ENCODE measurements at regions not wholly inside any gene's neighbourhood (a gene's known extent, or its start where the extent isn't known, plus 50 kb on each side); places are given as distances from the start of the nearest gene placed in this dataset.

DNA sequence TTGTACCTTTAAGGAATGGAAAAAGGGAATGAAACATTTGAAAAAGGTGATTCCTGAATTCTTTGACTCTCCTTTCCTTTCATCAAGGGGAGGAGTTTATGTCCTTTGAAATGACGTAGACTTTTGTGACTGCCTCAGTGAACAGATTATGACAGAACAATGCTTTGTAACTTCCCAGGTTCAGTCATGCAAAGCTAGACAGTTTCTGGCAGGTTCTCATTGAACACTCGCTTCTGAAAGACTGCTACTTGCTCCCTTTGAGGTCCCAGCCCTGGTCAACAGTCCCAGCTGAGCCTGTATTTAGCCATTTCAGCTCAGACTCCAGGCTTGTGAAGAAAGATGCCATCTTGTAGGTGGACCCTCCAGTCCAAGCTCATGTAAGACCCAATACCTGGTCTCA, 1178.9 kb downstream of the BCL11B start:
- H3K27me3 ChIP-seq = peaks cover 0 to 4% of the 10 kb centered on the region in 2 donors
- H3K27ac ChIP-seq = no peak overlapping the region
- H3K9me3 ChIP-seq = no peaks in the 10 kb centered on the region
- H3K4me1 ChIP-seq = no peaks in the 10 kb centered on the region
- DNase-seq = no peak
- no peak overlapping the region for H3K4me3 ChIP-seq
- TF ChIP-seq, protein P1, sequence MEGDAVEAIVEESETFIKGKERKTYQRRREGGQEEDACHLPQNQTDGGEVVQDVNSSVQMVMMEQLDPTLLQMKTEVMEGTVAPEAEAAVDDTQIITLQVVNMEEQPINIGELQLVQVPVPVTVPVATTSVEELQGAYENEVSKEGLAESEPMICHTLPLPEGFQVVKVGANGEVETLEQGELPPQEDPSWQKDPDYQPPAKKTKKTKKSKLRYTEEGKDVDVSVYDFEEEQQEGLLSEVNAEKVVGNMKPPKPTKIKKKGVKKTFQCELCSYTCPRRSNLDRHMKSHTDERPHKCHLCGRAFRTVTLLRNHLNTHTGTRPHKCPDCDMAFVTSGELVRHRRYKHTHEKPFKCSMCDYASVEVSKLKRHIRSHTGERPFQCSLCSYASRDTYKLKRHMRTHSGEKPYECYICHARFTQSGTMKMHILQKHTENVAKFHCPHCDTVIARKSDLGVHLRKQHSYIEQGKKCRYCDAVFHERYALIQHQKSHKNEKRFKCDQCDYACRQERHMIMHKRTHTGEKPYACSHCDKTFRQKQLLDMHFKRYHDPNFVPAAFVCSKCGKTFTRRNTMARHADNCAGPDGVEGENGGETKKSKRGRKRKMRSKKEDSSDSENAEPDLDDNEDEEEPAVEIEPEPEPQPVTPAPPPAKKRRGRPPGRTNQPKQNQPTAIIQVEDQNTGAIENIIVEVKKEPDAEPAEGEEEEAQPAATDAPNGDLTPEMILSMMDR (IDR thresholded peaks at IDR 0.05) = no peak
- no peaks in the 10 kb centered on the region for H3K36me3 ChIP-seq
- intact Hi-C loops (cut with DNase I; ENCODE audit: low total_unique reads) = no loop called here

DNA sequence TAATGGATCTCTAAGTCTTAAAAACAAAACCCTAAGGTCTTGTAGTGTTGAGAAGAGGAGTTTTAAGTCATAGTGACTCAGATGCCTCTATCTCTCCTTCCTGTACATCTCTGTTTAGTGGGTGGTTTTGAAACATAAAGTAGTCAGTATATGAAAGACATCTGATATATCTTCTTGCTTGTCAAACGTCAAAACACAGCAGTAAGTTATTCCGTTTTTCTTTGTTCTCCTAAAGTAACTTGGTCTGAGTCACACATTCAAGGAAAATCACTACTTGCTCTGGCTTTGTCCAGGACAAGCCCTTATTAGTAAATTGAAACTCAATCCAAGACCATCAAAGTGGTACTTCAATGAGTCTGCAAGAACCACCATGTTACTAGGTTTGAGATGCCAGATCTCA, 1172.5 kb downstream of the BCL11B start:
- Histone ChIP-seq H3K27ac (no peak overlapping the region), H3K9me3 (no peaks in the 10 kb centered on the region), H3K27me3 (no peaks in the 10 kb centered on the region), H3K4me3 (no peak overlapping the region), H3K4me1 (no peaks in the 10 kb centered on the region), H3K36me3 (no peaks in the 10 kb centered on the region)
- DNase-seq = no peak
- intact Hi-C loops (cut with DNase I; ENCODE audit: low total_unique reads) = no loop called here
- TF ChIP-seq, protein P1 (IDR thresholded peaks at IDR 0.05) = no peak

DNA sequence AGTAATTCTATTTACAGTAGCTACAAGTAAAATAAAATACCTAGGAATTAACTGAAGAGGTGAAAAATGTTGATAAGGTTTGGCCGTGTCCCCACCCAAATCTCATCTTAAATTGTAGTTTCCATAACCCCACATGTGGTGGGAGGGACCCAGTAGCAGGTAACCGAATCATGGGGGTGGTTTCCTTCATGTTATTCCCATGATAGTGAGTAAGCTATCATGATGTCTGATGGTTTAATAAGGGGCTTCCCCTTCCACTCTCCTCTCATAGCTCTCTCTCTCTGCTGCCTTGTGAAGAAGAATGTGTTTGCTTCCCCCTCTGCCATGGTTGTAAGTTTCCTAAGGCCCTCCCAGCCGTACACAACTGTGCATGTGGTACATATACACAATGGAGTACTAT, 1170.7 kb downstream of the BCL11B start:
- H3K27me3 ChIP-seq = no peaks in the 10 kb centered on the region

DNA sequence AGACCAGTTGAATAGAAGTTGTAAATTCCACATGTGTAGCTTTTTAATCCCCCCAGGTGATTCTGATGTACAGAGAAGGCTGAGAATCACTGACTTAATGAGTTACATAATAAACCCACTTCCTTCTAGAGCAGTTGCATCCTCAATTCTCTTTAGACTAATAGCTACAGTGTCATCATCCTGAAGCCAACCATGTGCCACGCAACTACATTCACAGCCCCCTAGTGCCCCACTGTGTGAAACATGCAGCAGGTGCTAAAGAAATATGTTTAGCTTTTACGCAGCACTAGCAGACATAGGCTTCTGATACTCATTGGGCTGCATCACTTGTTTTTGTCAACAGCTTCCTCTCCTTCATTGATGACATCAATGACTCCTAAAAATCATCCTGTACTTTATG, 1168.3 kb downstream of the BCL11B start:
- intact Hi-C loops (cut with DNase I; ENCODE audit: low total_unique reads) = no loop called here
- Histone ChIP-seq H3K9me3 (no peaks in the 10 kb centered on the region), H3K27me3 (no peaks in the 10 kb centered on the region), H3K4me3 (no peak overlapping the region), H3K4me1 (no peaks in the 10 kb centered on the region), H3K27ac (no peak overlapping the region), H3K36me3 (no peaks in the 10 kb centered on the region)
- DNase-seq = no peak
- TF ChIP-seq, protein P1 (IDR thresholded peaks at IDR 0.05) = no peak

More for the DNA sequence above, 1170.7 kb downstream of the BCL11B start:
- Histone ChIP-seq H3K4me1 (no peaks in the 10 kb centered on the region), H3K4me3 (no peak overlapping the region), H3K27ac (no peak overlapping the region), H3K9me3 (no peaks in the 10 kb centered on the region), H3K36me3 (no peaks in the 10 kb centered on the region)
- intact Hi-C loops (cut with DNase I; ENCODE audit: low total_unique reads) = no loop called here
- no peak for DNase-seq
- TF ChIP-seq, protein P1 (IDR thresholded peaks at IDR 0.05) = no peak

DNA sequence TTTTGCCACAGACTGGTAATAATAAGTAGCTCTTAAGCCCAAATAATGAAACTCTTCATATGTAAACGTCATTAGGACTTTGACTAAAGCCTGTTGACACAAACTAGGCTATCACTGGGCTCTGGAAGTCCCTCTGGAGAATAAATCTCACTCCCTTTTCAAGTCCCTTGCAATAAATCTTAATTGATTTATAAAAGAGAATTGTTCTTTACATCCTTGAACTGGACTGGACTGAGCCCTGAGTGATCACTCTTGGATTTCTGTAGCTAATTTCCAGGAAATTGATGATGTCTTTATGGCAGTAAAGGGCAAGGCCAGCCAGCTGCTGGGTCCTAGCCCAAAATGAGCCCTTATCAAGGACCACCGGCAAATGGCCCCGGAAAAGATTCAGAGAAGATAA, 1162.7 kb downstream of the BCL11B start:
- no peak for DNase-seq
- TF ChIP-seq, protein P1 (IDR thresholded peaks at IDR 0.05) = no peak
- intact Hi-C loops (cut with DNase I; ENCODE audit: low total_unique reads) = no loop called here
- no peaks in the 10 kb centered on the region for H3K9me3 ChIP-seq
- H3K27me3 ChIP-seq = no peaks in the 10 kb centered on the region
- H3K4me1 ChIP-seq = peaks cover 0 to 1% (median 0%) of the 10 kb centered on the region in 4 donors
- H3K36me3 ChIP-seq = no peaks in the 10 kb centered on the region
- H3K27ac ChIP-seq = no peak overlapping the region
- no peak overlapping the region for H3K4me3 ChIP-seq

DNA sequence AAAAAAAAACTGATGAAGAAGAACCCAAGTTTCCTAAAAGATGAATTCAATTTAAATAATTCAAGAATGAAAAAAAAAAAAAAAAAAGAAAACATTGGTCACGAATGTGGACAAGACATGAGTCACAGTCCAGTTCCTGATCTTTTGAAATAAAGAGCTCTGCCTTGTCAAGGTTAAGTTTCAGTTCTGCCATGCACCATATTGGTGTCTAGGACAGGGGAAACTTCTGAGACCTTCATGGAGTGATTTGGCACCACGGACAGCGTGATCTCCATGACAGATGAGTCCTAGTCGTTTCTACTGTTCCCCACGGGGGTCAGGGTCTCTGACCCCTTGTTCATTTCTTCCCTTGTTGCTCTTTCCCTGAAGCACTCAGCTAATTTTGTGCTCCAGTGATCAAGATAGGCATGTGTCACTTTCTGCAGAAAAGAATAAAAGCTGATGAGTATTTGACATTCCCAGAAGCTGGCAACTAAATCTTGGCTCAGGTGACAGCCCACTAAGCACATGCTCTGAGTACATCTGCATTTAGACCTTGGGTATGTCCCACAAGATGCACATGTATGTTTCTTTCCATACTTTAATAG, 1159.7 kb downstream of the BCL11B start:
- peaks cover 0 to 9% (median 0%) of the 10 kb centered on the region in 4 donors for H3K4me1 ChIP-seq
- no peak overlapping the region for H3K4me3 ChIP-seq
- no peak for DNase-seq
- H3K36me3 ChIP-seq = no peaks in the 10 kb centered on the region
- H3K27me3 ChIP-seq = no peaks in the 10 kb centered on the region
- H3K9me3 ChIP-seq = no peaks in the 10 kb centered on the region
- intact Hi-C loops (cut with DNase I; ENCODE audit: low total_unique reads) = no loop called here
- H3K27ac ChIP-seq = no peak overlapping the region
- TF ChIP-seq, protein P1 (IDR thresholded peaks at IDR 0.05) = no peak
